ENCODE measurements at regions not wholly inside any gene's neighbourhood (a gene's known extent, or its start where the extent isn't known, plus 50 kb on each side); places are given as distances from the start of the nearest gene placed in this dataset.

- DNase-seq (ENCODE audit: low spot score), result no peak
- TF ChIP-seq, protein P1, sequence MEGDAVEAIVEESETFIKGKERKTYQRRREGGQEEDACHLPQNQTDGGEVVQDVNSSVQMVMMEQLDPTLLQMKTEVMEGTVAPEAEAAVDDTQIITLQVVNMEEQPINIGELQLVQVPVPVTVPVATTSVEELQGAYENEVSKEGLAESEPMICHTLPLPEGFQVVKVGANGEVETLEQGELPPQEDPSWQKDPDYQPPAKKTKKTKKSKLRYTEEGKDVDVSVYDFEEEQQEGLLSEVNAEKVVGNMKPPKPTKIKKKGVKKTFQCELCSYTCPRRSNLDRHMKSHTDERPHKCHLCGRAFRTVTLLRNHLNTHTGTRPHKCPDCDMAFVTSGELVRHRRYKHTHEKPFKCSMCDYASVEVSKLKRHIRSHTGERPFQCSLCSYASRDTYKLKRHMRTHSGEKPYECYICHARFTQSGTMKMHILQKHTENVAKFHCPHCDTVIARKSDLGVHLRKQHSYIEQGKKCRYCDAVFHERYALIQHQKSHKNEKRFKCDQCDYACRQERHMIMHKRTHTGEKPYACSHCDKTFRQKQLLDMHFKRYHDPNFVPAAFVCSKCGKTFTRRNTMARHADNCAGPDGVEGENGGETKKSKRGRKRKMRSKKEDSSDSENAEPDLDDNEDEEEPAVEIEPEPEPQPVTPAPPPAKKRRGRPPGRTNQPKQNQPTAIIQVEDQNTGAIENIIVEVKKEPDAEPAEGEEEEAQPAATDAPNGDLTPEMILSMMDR (IDR thresholded peaks at IDR 0.05), result no peak
- Histone ChIP-seq H3K27ac (no peak overlapping the region), H3K4me3 (no peak overlapping the region)
These were observed 79.0 kb upstream of the LAMA2 start for GRCh38 chr6:128803911-128804310.

GRCh38 chr6:128801621-128802020 lies 81.3 kb upstream of the LAMA2 start:
- no peak overlapping the region for H3K4me3 ChIP-seq
- no peak for DNase-seq (ENCODE audit: low spot score)
- H3K27ac ChIP-seq, result no peak overlapping the region
- TF ChIP-seq, protein P1 (IDR thresholded peaks at IDR 0.05), result no peak

DNA sequence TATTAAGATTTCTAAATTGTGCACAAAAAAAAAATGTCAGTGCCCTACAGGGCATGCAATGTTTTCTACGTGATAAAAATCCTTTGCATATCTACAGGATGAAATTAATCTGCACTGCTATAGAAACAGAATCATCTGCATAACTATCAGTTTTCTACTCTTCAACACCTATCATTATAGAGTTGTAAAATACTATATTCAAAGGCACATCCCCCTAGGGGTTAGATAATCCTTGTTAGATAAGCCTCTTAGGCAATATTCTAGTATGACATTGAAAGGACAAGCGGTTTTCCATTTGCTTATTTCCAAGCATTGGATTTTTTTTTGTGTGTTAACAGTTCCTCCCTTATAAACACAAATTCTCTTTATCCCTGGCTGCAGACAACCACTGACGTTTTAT lies 98.7 kb upstream of the LAMA2 start:
- Histone ChIP-seq H3K4me3 (no peak overlapping the region), H3K27ac (no peak overlapping the region)
- no peak for DNase-seq (ENCODE audit: low spot score)
- TF ChIP-seq, protein P1 (IDR thresholded peaks at IDR 0.05), result no peak

DNA sequence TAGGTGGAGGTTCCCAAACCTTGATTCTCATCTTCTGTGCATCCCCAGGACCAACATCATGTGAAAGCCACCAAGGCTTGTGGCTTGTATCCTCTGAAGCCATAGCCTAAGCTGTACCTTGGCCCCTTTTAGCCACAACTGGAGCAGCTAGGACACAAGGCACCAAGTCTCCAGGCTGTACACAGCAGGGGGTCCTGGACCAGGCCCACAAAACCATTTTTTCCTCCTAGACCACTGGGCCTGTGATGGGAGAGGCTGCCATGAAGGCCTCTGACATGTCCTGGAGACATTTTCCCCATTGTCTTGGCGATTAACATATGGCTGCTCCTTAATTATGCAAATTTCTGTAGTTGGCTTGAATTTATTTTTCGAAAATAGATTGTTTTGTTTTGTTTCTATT lies 114.8 kb upstream of the LAMA2 start:
- Histone ChIP-seq H3K4me3 (no peak overlapping the region), H3K27ac (no peak overlapping the region)
- no peak for DNase-seq (ENCODE audit: low spot score)
- TF ChIP-seq, protein P1 (IDR thresholded peaks at IDR 0.05), result no peak

DNA sequence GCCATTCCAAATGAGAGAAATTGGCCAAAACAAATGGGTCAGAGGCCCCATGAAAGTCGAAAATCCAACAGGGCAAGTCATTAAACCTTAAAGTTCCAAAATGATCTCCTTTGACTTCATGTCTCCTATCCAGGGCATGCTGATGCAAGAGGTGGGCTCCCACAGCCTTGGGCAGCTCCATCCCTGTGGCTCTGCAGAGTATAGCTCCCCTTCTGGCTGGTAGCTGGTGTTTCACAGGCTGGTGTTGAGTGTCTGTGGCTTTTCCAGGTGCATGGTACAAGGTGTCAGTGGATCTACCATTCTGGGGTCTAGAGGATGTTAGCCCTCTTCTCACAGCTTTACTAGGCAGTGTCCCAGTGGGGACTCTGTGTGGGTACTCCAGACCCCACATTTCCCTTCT lies 115.2 kb upstream of the LAMA2 start:
- Histone ChIP-seq H3K27ac (no peak overlapping the region), H3K4me3 (no peak overlapping the region)
- no peak for DNase-seq (ENCODE audit: low spot score)
- TF ChIP-seq, protein P1 (IDR thresholded peaks at IDR 0.05), result no peak

GRCh38 chr6:128767150-128767549 lies 115.8 kb upstream of the LAMA2 start:
- no peak overlapping the region for H3K4me3 ChIP-seq
- TF ChIP-seq, protein P1 (IDR thresholded peaks at IDR 0.05), result no peak
- no peak overlapping the region for H3K27ac ChIP-seq
- no peak for DNase-seq (ENCODE audit: low spot score)

DNA sequence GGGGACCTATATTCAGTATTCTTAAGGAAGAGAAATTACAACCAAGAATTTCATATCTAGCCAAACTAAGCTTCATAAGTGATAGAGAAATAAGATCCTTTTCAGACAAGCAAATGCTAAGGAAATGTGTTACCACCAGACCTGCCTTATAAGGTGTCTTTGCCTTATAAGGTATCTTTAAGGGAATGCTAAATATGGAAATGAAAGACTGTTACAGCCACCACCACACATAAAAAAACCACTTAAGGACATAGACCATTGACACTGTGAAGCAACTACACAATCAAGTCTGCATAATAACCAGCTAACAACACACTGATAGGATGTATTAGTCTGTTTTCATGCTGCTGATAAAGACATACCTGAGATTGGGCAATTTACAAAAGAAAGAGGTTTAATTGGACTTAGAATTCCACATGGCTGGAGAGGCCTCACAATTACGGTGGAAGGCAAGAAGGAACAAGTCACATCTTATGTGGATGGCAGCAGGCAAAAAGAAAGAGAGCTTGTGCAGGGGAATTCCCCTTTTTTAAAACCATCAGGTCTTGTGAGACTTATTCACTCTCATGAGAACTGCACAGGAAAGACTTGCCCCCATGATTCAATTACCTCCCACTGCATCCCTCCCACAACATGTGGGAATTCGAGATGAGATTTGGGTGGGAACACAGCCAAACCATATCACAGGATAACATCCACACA lies 119.2 kb upstream of the LAMA2 start:
- TF ChIP-seq, protein P1 (IDR thresholded peaks at IDR 0.05), result no peak
- Histone ChIP-seq H3K27ac (no peak overlapping the region), H3K4me3 (no peak overlapping the region)
- DNase-seq (ENCODE audit: low spot score), result no peak
